Activated CD4-positive, alpha-beta T cell treated with anti-CD3 and anti-CD28 coated beads for 36 hours (primary cell): ENCODE measurements at regions not wholly inside any gene's neighbourhood (a gene's known extent, or its start where the extent isn't known, plus 50 kb on each side); places are given as distances from the start of the nearest gene placed in this dataset.

Experiments used
- ATAC-seq: fragments of 200-7000 bp; cut with Tn5 transposase; one replicate; pipeline ENCODE4 v1.10.0; 2021; ENCODE audit warnings: mild to moderate bottlenecking, moderate library complexity
- CTCF ChIA-PET: fragments of 350-600 bp; sonication (Branson Sonifier 250); formaldehyde crosslinking; loops from one replicate; lab custom pipeline; 2021; ENCODE audit warnings: antibody characterized with exemption; lab: Charles Lee
- POLR2A ChIA-PET: fragments of 350-600 bp; sonication (Branson Sonifier 250); formaldehyde crosslinking; loops from one replicate; lab custom pipeline; 2021; ENCODE audit warnings: antibody characterized with exemption, inconsistent platforms; lab: Charles Lee
- DNase-seq: peaks from one replicate; pipeline ENCODE4 v3.0.0-alpha.2; 2020
- H3K27ac Mint-ChIP-seq: one replicate; pipeline ENCODE4 v1.8.0; 2021; ENCODE audit warnings: mixed read lengths
- H3K27me3 Mint-ChIP-seq: one replicate; pipeline ENCODE4 v1.8.0; 2021; ENCODE audit warnings: mixed read lengths
- H3K36me3 Mint-ChIP-seq: one replicate; pipeline ENCODE4 v1.8.0; 2021; ENCODE audit warnings: low read depth, mixed read lengths
- H3K4me1 Mint-ChIP-seq: one replicate; pipeline ENCODE4 v1.8.0; 2021; ENCODE audit warnings: mixed read lengths
- H3K4me3 Mint-ChIP-seq: one replicate; pipeline ENCODE4 v1.8.0; 2021; ENCODE audit warnings: mild to moderate bottlenecking, moderate library complexity, mixed read lengths
- H3K9me3 Mint-ChIP-seq: one replicate; pipeline ENCODE4 v1.8.0; 2021; ENCODE audit warnings: low read depth, mixed read lengths
- intact Hi-C, 2 experiments: fragments of 100-400 bp; cut with DNase I in 1 of 2; cut with micrococcal nuclease in 1 of 2; formaldehyde crosslinking; loops; one replicate each; pipeline versions ENCODE4 v1.14.2 to v1.15.1; 2022 to 2024; cut with DNase I, micrococcal nuclease

GRCh38 chr1:56188855-56189254, 390.5 kb downstream of the PLPP3 start:
- H3K9me3 Mint-ChIP-seq = no peaks in the 10 kb centered on the region
- no peak overlapping the region for H3K27ac Mint-ChIP-seq
- ChIA-PET POLR2A (no interaction called here), CTCF (no interaction called here)
- DNase-seq (no peak), ATAC-seq (no peak)
- no peaks in the 10 kb centered on the region for H3K36me3 Mint-ChIP-seq
- no peak overlapping the region for H3K4me3 Mint-ChIP-seq
- no peaks in the 10 kb centered on the region for H3K4me1 Mint-ChIP-seq
- H3K27me3 Mint-ChIP-seq = no peaks in the 10 kb centered on the region
- intact Hi-C loops = no loop called here

- Mint-ChIP-seq H3K4me1 (no peaks in the 10 kb centered on the region), H3K4me3 (no peak overlapping the region), H3K27ac (no peak overlapping the region), H3K36me3 (no peaks in the 10 kb centered on the region), H3K9me3 (no peaks in the 10 kb centered on the region), H3K27me3 (no peaks in the 10 kb centered on the region)
- DNase-seq (no peak), ATAC-seq (no peak)
- intact Hi-C loops = no loop called here
- ChIA-PET CTCF (no interaction called here), POLR2A (no interaction called here)
These were observed 391.1 kb downstream of the PLPP3 start for GRCh38 chr1:56188221-56188620.

GRCh38 chr1:56187405-56187804, 392.0 kb downstream of the PLPP3 start:
- Mint-ChIP-seq H3K9me3 (no peaks in the 10 kb centered on the region), H3K4me3 (no peak overlapping the region), H3K4me1 (no peaks in the 10 kb centered on the region), H3K36me3 (no peaks in the 10 kb centered on the region), H3K27ac (no peak overlapping the region), H3K27me3 (no peaks in the 10 kb centered on the region)
- intact Hi-C loops = no loop called here
- POLR2A ChIA-PET = interaction anchor here (0.8 kb wide), 1 partner anchor 1830 kb away, joined by 3 read pairs; no protein-coding TSS in a partner anchor
- ATAC-seq (no peak), DNase-seq (no peak)
- CTCF ChIA-PET = no interaction called here

- ATAC-seq (no peak), DNase-seq (no peak)
- intact Hi-C loops = no loop called here
- Mint-ChIP-seq H3K27ac (no peak overlapping the region), H3K4me3 (no peak overlapping the region), H3K27me3 (no peaks in the 10 kb centered on the region), H3K4me1 (no peaks in the 10 kb centered on the region), H3K36me3 (no peaks in the 10 kb centered on the region), H3K9me3 (no peaks in the 10 kb centered on the region)
- ChIA-PET POLR2A (no interaction called here), CTCF (no interaction called here)
These were observed 393.9 kb downstream of the PLPP3 start for GRCh38 chr1:56185493-56185892.

DNA sequence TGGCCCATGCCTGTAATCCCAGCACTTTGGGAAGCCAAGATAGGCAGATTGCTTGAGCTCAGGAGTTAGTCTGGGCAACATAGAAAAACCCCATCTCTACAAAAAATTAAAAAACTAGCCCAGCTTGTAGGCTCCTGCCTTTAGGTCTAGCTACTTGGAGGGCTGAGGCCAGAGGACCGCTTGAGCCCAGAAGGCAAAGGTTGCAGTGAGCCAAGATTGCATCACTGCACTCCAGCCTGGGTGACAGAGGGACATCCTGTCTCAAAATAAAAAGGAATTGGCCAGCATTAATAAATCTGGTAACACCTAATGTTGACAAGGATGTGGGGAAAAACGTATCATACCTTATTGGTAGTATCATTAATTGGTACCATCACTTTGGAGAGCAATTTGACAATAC, 396.2 kb downstream of the PLPP3 start:
- no peak overlapping the region for H3K4me3 Mint-ChIP-seq
- intact Hi-C loops = no loop called here
- ChIA-PET POLR2A (no interaction called here), CTCF (interaction anchor here (1.3 kb wide), 1 partner anchor 295 kb away, joined by 3 read pairs; no protein-coding TSS in a partner anchor)
- no peaks in the 10 kb centered on the region for H3K36me3 Mint-ChIP-seq
- DNase-seq (no peak), ATAC-seq (no peak)
- no peaks in the 10 kb centered on the region for H3K9me3 Mint-ChIP-seq
- H3K27ac Mint-ChIP-seq = no peak overlapping the region
- H3K4me1 Mint-ChIP-seq = no peaks in the 10 kb centered on the region
- H3K27me3 Mint-ChIP-seq = no peaks in the 10 kb centered on the region

DNA sequence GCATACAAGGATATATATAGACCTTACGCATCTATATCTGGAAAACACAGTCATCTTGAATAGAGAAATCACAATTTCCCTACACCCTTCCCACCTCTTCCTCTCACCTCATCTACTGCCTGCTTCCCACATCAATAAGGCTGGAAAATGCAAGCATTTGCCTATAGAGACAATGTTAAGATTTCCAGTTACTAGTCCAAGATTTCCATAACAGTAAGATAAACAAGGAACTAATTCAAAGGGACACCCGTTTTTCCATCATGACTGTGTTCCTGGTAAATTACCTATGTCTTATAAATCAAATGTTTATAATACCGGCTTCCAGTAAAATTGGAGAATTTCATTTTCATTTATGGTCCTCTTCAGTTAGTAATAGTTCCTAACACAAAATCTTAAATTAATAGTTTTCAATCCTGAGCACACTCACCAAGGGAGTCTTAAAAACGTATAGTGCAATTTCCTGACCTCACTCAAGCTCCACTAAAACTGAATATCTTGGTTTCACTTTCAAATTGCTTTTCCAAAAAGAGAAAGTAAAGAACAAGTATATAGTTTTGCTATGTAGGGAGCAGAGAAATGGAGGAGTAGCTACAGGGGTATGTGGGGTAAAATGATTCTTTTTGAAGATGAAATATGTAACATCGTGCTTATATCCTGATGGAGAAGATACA, 398.7 kb downstream of the PLPP3 start:
- Mint-ChIP-seq H3K27ac (no peak overlapping the region), H3K9me3 (no peaks in the 10 kb centered on the region), H3K27me3 (no peaks in the 10 kb centered on the region), H3K36me3 (no peaks in the 10 kb centered on the region), H3K4me3 (no peak overlapping the region), H3K4me1 (no peaks in the 10 kb centered on the region)
- intact Hi-C loops = no loop called here
- ChIA-PET POLR2A (no interaction called here), CTCF (no interaction called here)
- DNase-seq (no peak), ATAC-seq (no peak)

GRCh38 chr1:56179543-56179942, 399.8 kb downstream of the PLPP3 start:
- H3K4me3 Mint-ChIP-seq = no peak overlapping the region
- ATAC-seq (no peak), DNase-seq (no peak)
- H3K9me3 Mint-ChIP-seq = no peaks in the 10 kb centered on the region
- no peaks in the 10 kb centered on the region for H3K27me3 Mint-ChIP-seq
- POLR2A ChIA-PET = no interaction called here
- no peak overlapping the region for H3K27ac Mint-ChIP-seq
- no peaks in the 10 kb centered on the region for H3K36me3 Mint-ChIP-seq
- no peaks in the 10 kb centered on the region for H3K4me1 Mint-ChIP-seq
- intact Hi-C loops = no loop called here
- CTCF ChIA-PET = no interaction called here

- Mint-ChIP-seq H3K36me3 (no peaks in the 10 kb centered on the region), H3K27ac (no peak overlapping the region), H3K4me1 (no peaks in the 10 kb centered on the region), H3K27me3 (no peaks in the 10 kb centered on the region), H3K4me3 (no peak overlapping the region), H3K9me3 (no peaks in the 10 kb centered on the region)
- CTCF ChIA-PET = no interaction called here
- intact Hi-C loops = no loop called here
- no peak for ATAC-seq
- POLR2A ChIA-PET = no interaction called here
- DNase-seq = no peak
These were observed 404.2 kb downstream of the PLPP3 start for GRCh38 chr1:56175211-56175610.

GRCh38 chr1:56174176-56174885, 405.0 kb downstream of the PLPP3 start:
- Mint-ChIP-seq H3K9me3 (no peaks in the 10 kb centered on the region), H3K4me3 (no peak overlapping the region), H3K27ac (no peak overlapping the region), H3K4me1 (no peaks in the 10 kb centered on the region), H3K36me3 (no peaks in the 10 kb centered on the region), H3K27me3 (no peaks in the 10 kb centered on the region)
- ChIA-PET CTCF (no interaction called here), POLR2A (no interaction called here)
- DNase-seq = no peak
- intact Hi-C loops = no loop called here
- no peak for ATAC-seq

- intact Hi-C loops = no loop called here
- ATAC-seq = no peak
- H3K36me3 Mint-ChIP-seq = no peaks in the 10 kb centered on the region
- no peaks in the 10 kb centered on the region for H3K9me3 Mint-ChIP-seq
- POLR2A ChIA-PET = no interaction called here
- H3K27me3 Mint-ChIP-seq = no peaks in the 10 kb centered on the region
- H3K27ac Mint-ChIP-seq = no peak overlapping the region
- CTCF ChIA-PET = no interaction called here
- no peaks in the 10 kb centered on the region for H3K4me1 Mint-ChIP-seq
- no peak overlapping the region for H3K4me3 Mint-ChIP-seq
- no peak for DNase-seq
These were observed 405.6 kb downstream of the PLPP3 start for GRCh38 chr1:56173736-56174135.

DNA sequence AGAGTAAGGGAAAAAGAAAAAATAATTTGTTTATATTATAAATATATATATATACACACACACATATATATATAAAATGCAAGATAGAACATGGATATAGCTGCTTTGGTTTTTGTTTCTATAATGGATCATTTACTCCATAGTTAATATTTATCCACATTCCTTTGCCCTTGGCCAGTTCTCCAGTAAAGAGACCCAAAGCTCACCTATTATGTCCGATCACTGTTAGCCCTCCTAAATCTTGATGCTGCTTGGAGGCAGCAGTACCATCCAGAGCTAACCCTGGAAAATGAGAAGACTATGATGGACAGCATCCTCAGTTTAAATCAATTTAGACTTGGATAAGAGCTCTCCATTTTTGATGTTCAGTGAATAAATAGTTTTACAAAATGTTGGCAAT, 407.7 kb downstream of the PLPP3 start:
- Mint-ChIP-seq H3K9me3 (no peaks in the 10 kb centered on the region), H3K27me3 (no peaks in the 10 kb centered on the region), H3K27ac (no peak overlapping the region), H3K4me3 (no peak overlapping the region), H3K4me1 (no peaks in the 10 kb centered on the region), H3K36me3 (no peaks in the 10 kb centered on the region)
- ChIA-PET POLR2A (no interaction called here), CTCF (no interaction called here)
- intact Hi-C loops = no loop called here
- DNase-seq = no peak
- ATAC-seq = no peak

DNA sequence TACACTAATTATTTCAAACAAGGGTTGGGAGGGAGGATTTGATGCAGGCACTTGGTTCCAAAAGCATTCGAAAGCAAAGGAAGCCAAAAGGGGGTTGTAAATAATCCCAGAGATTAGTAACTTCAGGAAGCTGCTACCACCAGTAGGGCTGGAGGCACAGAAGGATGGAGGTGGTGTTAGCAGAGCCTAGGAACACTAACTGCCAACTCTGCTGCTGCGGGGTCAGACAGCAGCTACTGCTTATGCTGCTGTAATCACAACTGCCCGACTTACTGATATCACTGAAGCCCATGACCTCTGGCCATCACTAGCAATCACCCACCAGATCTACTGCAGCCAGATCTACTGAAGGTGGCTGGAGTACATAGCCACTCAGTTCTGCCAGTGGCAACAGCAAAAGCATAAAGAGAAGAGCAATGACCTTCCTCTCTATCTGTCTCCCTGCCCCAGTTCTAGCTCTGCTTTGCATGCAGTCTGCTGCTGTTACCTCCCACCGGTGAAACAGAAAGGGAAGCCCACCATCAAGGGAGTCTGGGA, 408.5 kb downstream of the PLPP3 start:
- no peak overlapping the region for H3K27ac Mint-ChIP-seq
- no peak for DNase-seq
- no peak for ATAC-seq
- intact Hi-C loops = no loop called here
- H3K27me3 Mint-ChIP-seq = no peaks in the 10 kb centered on the region
- ChIA-PET CTCF (no interaction called here), POLR2A (no interaction called here)
- H3K4me3 Mint-ChIP-seq = no peak overlapping the region
- peaks cover 2% of the 10 kb centered on the region for H3K9me3 Mint-ChIP-seq
- no peaks in the 10 kb centered on the region for H3K36me3 Mint-ChIP-seq
- no peaks in the 10 kb centered on the region for H3K4me1 Mint-ChIP-seq
